Transverse colon (tissue), 3 donors: ENCODE measurements at regions not wholly inside any gene's neighbourhood (a gene's known extent, or its start where the extent isn't known, plus 50 kb on each side); places are given as distances from the start of the nearest gene placed in this dataset.

Experiments used
- CTCF ChIP-seq, 5 experiments: fragments of 200-600 bp in 3 of 5; fragments of 450-650 bp in 2 of 5; sonication (generic) in 3 of 5; IDR thresholded peaks; 1 replicate in 2 of 5; 2 replicates in 3 of 5; pipeline ENCODE4 v1.5.1; 2016 to 2017; ENCODE audit warnings: antibody characterized with exemption in 5 of 5, inconsistent platforms in 3 of 5, mild to moderate bottlenecking in 2 of 5, moderate library complexity in 1 of 5
- EP300 ChIP-seq: sonication (generic); formaldehyde crosslinking; IDR thresholded peaks from one replicate; pipeline ENCODE4 v1.6.1; 2017; ENCODE audit warnings: antibody characterized with exemption, low read depth
- POLR2A ChIP-seq: fragments of 450-650 bp; IDR thresholded peaks from one replicate; pipeline ENCODE4 v1.6.1; 2016; ENCODE audit warnings: antibody characterized with exemption, mild to moderate bottlenecking, moderate library complexity

GRCh38 chr14:23773981-23774380 is 137.8 kb downstream of the DHRS2 start:
- TF ChIP-seq CTCF (IDR thresholded peaks at IDR 0.05) (no peak), POLR2A (no peak), EP300 (no peak)
